ENCODE measurements at regions not wholly inside any gene's neighbourhood (a gene's known extent, or its start where the extent isn't known, plus 50 kb on each side); places are given as distances from the start of the nearest gene placed in this dataset.

DNA sequence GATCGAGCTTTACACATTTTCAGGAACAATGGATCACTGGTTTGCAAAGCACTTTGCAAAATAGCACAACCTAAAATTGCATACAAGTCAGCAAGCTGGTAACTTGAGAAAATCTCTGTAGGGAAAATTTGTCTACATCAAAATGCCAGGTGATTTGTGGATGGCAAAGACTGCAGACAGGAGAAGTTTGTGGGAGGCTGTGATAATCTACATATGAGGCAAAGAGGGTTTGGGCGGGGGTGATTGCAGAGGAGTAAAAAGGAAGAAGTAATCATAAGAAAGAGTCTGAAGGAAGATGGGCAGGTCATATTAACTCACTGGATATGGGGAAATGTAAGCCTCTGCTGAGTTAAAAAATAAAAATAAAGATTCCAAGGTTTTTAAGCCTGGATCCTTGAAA lies 166.3 kb upstream of the STXBP5 start:
- DNase-seq (ENCODE audit: low spot score): no peak

DNA sequence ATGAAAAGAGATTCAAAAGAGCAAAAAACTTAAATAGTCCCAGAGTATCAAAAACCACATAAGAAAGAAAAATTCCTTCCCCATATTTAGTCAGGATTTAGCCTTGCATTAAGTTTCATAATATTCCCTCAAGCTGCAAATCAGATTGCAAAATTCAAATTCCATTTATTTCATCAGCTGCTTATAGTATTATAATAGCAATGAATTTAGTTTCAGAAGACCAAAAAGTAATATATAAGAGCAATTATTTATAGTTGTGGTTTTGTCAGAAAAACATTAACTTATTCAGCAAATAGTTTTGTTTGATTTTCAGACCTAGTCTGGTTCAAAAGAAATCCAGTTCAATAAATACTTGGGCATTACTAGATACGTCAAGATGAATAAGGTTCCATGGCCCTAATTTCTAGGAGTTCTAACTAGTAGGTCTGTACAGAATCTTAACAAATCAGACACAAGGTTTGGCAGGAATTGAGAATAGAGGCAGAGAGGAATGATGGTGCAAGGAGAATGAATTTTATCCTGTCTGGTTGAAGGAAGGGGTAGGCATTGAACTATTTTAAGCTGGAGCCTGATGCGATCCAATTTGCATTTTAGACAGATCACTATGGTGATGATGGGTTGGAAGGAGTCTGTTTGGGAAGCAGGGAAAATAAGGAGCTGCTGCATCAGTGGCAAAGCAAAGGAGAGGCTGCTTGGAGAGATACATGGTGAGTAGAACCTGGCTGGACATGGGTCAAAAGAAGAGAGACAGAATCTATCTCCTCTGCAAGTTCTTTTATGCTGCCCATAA lies 163.9 kb upstream of the STXBP5 start:
- no peak for DNase-seq (ENCODE audit: low spot score)

DNA sequence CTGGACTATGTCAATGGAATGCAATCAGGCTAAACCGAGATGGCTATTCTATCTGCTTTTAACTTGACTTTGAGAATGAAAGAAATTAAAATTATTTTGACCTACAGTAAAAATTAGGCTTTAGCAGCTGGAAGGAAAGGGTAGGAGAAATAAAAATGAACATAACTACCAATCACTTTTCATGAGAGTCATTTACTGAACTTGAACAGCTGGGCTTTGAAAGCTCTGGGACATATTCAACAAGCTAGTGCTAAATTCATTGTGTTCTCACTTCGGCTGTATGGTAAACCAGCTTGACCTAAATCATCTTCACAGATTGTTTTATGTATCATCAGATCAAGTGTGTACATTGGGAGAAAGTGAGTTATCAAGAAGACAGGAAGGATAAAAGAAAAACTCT lies 161.5 kb upstream of the STXBP5 start:
- no peak for DNase-seq (ENCODE audit: low spot score)

DNA sequence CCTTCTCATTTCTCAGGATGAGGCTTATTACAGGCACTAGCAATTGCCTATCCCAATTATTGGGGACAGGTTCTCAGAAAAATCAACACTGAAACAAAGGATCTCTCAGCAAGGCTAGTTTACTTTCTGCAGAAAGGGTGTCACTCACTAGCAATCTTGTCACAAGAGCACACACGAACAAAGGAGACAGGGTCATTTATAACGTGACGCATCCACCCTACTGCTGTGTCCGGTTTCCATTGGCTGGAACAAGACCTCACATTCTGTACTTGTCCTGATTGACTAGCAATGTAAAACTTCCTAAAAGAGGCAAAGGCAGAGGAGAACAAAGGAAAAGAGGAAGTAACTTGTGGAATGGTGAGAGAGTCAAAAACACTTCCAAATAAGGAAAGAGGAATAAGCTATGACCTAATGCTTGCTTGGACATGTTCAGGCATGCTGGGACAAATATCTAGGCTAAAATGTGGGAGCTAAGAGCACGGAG lies 160.2 kb upstream of the STXBP5 start:
- DNase-seq (ENCODE audit: low spot score): peak; percentile 12

DNA sequence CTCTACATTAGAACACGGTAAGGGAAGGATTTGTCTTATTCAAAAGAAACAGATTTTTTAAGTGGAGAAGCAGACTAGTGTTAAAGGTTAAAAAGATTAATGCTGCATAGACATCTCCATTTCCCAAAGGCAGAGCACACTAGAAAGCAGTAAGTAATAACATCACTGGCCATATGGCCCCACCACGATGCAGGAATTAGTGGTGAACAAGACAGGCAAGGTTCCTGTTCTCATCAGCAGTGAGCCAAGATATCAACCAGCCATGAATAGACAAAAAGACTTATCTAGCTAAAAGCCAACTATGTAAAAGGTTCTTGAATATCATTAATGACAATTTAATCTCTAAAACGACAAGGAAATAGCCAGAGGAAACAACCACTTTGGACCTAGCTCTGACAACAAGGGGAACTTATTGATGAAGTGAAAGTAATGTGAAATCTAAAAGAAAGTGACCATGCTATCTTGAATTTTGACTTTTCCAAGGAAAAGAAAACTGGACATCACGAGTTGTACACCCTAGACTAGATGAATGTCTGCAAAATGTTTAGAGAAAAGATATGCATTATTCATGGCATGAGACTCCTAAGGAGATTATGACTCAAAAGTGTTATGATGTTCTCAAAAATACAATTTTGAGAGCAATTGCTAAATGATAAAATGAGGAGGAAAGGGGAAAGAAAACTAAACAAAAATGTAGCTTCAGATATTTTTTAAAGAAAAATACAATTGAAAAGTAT lies 157.9 kb upstream of the STXBP5 start:
- no peak for DNase-seq (ENCODE audit: low spot score)

DNA sequence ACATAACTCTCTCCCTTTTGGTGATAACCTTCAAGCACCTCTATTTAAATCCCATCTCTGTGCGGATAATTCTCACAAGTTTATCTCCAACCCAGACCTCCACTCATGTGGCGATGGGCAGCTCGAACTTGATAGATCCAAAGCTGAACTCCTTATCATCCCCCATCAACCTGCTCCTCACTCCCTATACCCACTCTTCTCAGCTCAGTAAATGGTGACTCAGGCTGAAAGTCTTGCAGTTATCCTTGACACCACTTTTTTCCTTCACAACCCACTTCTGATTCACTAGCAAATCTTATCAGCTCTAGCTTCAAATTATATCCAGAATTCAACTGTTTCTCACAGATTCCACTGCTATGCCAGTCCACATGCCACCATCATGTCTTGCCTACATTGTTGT lies 155.3 kb upstream of the STXBP5 start:
- DNase-seq (ENCODE audit: low spot score): no peak

DNA sequence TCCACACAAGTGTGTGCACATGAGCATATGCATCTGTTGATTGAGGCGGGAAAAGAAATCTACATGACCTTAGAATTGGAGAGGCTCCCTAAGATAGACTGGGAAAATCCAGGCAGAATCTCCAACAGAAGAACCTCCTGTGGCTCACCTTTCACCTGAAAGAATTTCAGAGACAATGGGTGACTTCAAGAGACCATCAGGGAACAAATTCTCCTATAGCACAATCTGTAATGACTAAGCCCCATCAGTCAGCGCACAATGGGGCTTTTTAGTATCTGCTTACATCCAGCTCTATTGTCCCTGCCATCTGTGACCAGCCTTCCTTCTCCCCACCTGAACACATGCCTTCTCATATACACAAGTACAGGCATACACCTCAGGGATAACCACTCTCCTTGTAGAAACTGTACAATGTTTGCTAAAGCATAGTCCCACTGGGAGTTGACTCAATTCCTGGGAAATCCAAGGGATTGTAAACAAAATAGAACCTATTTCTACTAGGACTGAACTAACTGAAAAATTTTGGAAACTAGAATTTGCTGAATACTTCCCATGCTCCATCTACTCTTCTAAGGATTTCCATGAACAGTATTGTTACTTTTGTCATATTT lies 150.8 kb upstream of the STXBP5 start:
- DNase-seq (ENCODE audit: low spot score): no peak

DNA sequence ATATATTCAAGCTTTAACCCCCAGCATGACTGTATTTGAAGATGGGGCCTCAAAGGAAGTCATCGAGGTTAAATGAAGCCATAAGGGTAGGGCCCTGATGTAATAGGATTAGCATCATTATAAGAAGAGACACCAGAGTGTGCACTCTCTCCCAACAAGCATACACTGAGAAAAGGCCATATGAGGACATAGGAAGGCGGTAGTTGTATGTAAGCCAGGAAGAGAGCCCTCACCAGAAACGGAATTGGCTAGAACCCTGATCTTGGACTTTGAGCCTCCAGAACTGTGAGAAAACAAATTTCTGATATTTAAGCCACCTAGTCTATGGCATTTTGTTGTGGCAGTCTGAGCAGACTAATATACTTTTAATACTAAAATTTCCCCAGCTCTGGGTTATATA lies 150.1 kb upstream of the STXBP5 start:
- no peak for DNase-seq (ENCODE audit: low spot score)

DNA sequence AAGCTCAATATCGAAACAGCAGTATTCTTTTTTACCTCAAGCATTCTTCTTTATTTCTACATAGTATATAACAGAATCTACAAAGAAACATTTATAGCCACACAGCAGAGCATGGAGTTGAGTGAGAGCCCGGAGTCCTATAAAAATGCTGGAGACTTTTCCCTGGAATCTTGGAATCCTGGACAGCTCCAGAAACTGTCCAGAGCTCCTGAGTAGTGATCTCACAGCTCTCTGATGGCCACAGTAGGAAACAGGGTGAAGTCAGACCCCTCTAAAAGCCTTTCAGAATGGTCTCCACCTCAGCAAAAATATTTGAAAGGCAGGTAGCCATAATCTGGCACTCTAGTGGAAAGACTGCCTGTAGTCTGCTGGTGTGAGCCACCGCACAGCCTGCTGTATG lies 149.3 kb upstream of the STXBP5 start:
- no peak for DNase-seq (ENCODE audit: low spot score)

DNA sequence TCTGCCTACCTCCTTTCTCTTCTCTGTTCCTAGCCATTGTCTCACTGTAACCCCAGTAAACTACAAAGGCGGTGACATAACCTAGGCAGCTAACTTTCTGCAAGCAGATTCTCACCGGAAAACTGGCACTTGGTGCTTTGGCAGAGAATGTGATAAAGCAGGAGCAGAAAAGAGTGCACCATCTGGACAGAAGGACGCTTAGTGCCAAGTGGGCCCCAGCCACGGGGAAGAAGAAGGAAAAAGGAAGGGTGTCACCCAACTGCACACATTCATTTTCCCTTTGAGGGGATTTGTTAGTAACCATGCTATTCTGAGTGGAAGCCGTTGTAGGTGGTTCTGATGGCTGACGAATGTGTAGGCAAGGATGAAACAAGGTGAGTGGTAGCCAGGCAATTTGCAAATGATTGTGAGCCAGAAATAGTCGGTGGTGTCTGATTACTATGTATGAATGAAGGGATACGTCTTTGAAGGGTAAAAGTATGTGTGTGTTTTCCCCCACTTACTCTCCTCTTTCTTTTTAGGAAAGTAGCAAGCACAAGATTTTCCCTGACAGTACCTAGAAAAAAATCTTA lies 148.3 kb upstream of the STXBP5 start:
- no peak for DNase-seq (ENCODE audit: low spot score)

DNA sequence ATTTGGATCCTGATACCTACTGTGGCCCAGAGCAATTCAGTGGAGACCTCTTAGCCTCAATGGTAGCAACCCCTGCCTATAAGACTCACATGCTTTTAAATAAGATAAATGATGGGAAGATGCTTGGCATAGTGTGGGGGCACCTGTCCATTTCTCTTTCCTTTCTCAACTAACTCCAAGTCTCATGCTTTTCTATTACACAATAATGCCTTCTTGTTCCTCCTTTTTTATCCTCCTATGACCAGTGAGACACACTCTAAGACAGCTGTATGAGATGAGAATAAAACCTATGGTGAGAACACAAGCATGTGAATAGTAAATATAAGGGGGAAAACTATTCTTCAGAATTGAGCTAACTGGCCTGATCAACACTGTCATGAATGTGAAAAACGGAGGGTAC lies 147.0 kb upstream of the STXBP5 start:
- DNase-seq (ENCODE audit: low spot score): no peak

DNA sequence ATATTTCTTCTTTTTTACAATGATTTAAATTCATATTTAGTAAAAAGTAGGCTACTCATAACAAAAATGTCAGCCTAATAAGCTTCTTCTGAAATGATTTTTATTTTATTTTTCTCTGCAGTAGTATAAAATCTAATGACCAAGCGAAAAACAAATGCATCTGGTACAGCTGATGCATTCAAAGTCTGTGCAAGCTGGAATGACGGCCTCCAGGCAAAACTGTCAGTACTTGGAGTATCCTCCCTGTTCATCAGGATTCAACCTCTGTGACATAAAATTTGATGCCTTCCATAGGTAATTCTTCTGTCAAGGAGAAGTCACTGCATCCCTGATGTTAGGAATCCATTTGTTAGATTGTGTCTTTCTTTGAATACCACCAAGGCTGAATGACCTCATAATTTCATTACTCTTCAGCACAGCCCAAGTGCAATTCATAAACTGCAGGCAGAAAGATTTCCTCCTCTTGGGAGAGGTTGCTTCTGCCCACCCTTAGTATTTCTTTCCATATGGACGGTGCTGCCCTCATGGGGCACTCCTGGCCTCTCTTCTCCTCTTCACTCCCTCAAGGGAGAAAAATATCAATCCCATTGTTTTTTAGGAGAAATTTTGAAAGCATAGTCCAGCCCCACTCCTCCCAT lies 146.4 kb upstream of the STXBP5 start:
- no peak for DNase-seq (ENCODE audit: low spot score)

DNA sequence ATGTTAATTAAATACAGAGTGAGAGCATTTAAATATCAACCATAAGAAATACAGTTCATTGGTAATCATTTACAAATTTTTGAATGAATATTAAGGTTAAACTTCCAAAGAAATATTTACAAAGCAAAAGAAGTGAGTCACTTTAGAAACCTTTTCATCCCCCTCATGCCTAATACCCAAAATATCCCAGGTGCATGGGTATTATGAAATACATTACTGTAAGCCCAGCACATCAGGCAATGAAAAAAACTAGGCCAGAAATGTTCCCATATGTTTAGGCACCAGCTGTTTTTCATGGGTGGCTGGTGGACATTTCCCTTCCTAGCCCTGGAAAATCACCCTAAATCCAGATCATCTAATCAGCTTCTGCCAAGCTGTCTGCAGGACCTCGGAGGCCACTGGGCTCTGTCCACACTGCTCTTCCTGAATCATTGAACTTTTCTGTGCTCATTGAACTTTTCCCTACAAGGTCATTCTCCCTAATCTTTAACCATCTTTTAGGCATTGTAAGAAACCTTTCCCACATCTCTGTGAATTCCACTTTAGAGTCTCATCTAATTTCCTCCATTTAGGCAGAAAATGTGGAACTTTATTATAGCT lies 145.3 kb upstream of the STXBP5 start:
- DNase-seq (ENCODE audit: low spot score): no peak

DNA sequence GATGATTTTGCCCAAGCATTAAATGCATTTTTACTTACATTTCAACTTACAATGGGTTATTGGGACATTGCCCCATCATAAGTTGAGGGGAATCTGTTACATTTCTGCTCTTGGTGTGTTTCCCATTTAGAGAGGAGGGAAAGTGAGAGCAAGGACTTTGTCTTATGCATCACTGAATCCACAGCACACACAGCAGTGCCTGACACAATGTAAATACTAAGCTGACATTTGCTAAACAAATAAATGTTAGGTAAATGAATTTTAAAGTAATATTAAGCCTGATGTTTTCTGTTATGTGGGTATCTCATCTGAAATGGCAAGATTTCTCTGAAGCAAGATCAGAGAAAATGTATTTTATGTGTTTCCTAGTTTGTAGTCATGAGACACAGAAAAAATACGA lies 143.6 kb upstream of the STXBP5 start:
- DNase-seq (ENCODE audit: low spot score): no peak

DNA sequence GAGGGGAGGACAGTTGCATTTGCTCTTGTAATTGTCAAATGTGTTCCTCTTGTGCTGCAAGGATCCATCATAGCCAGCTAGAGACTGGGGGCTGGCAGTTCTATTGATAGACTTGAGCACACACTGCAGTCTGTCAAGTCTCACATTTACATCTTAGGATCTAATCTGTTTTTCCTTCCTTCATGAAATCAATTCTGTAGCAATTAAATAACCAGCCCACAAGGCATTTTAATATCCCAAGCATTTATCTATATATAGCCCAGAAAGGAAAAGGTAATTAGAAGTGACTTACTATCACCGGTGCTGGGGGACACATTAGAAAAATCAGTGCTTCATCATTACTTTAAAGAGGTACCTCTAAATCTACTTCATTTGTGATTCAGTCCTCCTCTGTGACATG lies 143.0 kb upstream of the STXBP5 start:
- DNase-seq (ENCODE audit: low spot score): no peak

DNA sequence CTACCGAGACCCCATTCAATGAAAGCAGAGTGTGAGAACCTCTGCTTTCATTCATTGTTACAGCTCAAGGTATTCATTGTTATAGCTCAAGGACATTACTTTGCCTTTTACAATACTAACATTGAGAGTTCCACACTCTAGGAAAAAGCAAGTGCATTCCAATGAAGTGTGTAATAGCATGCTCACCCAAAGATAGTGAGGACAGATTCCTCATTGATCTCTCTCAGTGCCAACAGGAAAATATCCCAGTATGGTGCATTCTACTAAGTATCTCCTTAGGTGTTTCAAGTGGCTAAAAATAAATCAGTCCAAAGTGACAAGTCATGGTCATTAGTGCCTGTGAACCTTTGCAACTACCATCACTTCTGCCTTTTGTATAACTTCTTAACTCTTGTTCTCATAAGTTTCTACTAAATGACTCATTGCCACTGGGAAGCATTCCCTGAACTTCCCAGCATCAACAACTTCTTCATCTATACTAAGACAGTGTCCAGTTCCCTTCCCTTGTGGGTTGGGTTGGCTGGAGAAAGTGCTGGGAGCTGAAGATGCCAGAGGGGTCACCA lies 140.7 kb upstream of the STXBP5 start:
- peak; percentile 12 for DNase-seq (ENCODE audit: low spot score)

DNA sequence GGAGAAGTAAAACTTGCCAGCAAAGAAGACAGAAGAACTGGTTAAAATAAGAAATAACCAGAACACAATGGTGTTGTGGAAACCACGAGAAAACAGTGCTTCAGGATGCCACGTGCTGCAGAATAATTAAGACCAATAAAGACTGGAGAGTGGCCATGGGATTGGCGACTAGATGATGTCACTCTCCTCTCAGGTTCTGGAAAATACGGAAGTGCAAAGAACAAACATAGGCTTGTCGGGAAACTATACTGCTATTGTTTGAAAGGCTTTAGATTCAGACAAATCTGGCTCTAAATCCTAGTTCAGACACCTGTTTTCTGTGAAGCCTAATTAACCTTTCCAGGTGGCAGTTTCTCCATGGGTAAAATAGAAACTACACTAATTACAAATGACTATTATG lies 138.4 kb upstream of the STXBP5 start:
- no peak for DNase-seq (ENCODE audit: low spot score)

DNA sequence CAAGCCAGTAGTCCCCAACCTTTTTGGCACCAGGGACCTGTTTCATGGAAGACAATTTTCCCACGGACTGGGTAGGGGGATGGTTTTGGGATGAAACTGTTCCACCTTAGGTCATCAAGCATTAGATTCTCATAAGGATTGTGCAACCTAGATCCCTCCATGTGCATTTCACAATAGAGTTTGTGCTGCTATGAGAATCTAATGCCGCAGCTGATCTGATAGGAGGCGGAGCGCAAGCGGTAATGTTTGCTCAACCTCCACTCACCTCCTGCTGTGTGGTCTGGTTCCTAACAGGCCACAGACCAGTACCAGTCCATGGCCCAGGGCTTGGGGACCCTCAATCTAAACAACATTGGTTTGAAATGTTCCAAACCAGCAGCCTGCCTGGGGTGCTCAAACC lies 137.0 kb upstream of the STXBP5 start:
- DNase-seq (ENCODE audit: low spot score): no peak

DNA sequence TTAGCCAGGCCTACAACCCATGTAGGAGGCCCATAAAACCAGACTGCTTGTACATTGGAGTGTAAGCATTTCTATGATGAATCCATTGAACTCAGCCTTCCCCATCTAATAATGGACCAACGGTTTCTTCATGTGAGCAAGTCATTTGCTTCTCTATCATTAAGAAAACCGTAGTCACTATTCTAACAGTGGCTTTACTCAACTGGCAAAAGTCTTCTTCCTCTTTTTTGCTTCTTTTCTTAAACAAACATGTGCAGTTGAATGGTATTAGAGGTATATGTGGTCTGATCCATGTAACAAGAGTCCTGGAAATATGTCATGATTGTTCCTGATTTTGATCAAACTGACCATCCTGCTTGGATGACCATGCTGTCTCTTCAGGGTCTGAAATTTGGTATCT lies 132.4 kb upstream of the STXBP5 start:
- DNase-seq (ENCODE audit: low spot score): no peak

DNA sequence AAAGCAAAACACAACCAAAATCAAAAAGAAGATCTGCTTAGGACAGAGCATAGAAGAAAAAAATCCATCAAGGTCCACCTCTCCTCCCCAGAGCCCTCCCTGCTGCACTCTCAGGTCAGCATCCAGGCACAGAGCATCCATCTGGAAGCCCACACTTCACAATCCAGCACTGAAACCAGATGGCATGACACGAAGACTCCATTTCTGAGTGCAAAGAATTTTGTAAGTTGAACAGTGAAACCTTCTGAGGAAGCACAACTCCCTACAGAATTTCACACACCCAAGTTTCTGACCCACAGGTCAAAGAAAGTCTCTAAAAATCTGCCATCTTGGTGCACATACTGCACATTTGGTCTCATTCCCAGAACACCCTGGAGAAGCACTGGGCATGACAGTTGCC lies 128.8 kb upstream of the STXBP5 start:
- DNase-seq (ENCODE audit: low spot score): no peak

DNA sequence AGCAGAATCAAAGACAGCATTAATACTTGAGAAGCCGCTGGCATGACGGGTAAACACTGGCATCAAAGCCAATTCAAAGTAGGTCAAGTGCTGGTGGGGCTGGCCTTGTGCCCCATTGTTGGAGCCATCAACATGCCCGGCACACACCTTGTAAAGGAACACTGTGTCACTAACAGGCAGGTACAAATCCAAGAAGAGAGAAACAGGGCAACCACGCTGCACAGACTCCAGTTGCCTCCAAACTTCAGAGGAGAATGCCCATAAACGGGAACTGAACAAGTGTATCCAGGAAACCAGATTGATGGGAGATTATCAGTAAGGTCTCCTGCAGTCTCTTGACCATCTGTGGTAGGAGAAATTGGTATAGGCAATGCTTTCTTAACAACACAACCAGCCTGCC lies 127.0 kb upstream of the STXBP5 start:
- no peak for DNase-seq (ENCODE audit: low spot score)

DNA sequence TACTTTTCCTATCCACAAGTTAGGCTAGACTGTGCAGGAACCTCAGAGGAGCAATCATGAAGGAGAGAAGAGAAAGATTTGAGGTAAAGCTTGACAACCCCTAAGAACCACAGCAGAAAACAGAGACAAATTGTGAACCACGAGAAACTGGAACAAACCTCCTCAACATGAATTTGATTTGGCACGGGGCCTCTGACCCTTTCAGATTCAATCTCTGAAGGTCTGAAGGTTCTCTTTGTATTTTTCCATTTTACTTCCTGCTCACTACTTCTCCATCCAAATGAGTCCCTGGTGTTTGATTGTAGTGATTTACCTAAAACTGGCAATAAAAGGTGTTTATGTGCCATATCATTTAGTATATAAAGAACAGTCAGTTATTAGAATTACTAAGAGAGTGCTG lies 126.1 kb upstream of the STXBP5 start:
- DNase-seq (ENCODE audit: low spot score): no peak
